H1 (cell line): ENCODE measurements at regions not wholly inside any gene's neighbourhood (a gene's known extent, or its start where the extent isn't known, plus 50 kb on each side); places are given as distances from the start of the nearest gene placed in this dataset.

ENCODE experiments used
- BCL11A ChIP-seq, 2 experiments: IDR thresholded peaks; one replicate each; pipeline ENCODE4 v1.6.1; 2011; ENCODE audit warnings: low read depth in 2 of 2, low read length in 2 of 2, mild to moderate bottlenecking in 2 of 2
- CBX8 ChIP-seq: fragments of 300-800, 300-1000 bp; sonication (generic); IDR thresholded peaks from 2 replicates; pipeline ENCODE4 v1.7.1; 2016; ENCODE audit warnings: low read depth, low read length, borderline replicate concordance
- CTBP2 ChIP-seq: IDR thresholded peaks from 2 replicates; pipeline ENCODE4 v1.7.0; 2011; ENCODE audit warnings: borderline replicate concordance, mild to moderate bottlenecking, moderate library complexity, mixed read lengths, low read length; ENCODE audit not compliant: insufficient read depth, insufficient read length
- E2F6 ChIP-seq: IDR thresholded peaks from 2 replicates; pipeline ENCODE4 v1.6.1; 2012; ENCODE audit warnings: inconsistent platforms
- NRF1 ChIP-seq: IDR thresholded peaks from 2 replicates; pipeline ENCODE4 v1.6.1; 2011; ENCODE audit warnings: mild to moderate bottlenecking, low read depth, low read length, improper control_type of control experiment
- POLR2AphosphoS5 ChIP-seq: IDR thresholded peaks from 2 replicates; pipeline ENCODE4 v1.6.1; 2011; ENCODE audit warnings: low read depth, low read length
- TEAD4 ChIP-seq: IDR thresholded peaks from 2 replicates; pipeline ENCODE4 v1.6.1; 2012; ENCODE audit warnings: low read depth, low read length, inconsistent platforms, mixed read lengths
- ZNF274 ChIP-seq: IDR thresholded peaks from 2 replicates; pipeline ENCODE4 v1.7.0; 2012; ENCODE audit warnings: low read length, borderline replicate concordance; ENCODE audit errors: extremely low read depth
- TF ChIP-seq, protein P1 (sequence below): fragments of 300-600 bp; sonication (generic); IDR thresholded peaks from 2 replicates; pipeline ENCODE4 v1.7.1; 2012; ENCODE audit warnings: low read length, moderate library complexity, mild to moderate bottlenecking, inconsistent platforms; ENCODE audit not compliant: insufficient replicate concordance

- TF ChIP-seq, protein P1, sequence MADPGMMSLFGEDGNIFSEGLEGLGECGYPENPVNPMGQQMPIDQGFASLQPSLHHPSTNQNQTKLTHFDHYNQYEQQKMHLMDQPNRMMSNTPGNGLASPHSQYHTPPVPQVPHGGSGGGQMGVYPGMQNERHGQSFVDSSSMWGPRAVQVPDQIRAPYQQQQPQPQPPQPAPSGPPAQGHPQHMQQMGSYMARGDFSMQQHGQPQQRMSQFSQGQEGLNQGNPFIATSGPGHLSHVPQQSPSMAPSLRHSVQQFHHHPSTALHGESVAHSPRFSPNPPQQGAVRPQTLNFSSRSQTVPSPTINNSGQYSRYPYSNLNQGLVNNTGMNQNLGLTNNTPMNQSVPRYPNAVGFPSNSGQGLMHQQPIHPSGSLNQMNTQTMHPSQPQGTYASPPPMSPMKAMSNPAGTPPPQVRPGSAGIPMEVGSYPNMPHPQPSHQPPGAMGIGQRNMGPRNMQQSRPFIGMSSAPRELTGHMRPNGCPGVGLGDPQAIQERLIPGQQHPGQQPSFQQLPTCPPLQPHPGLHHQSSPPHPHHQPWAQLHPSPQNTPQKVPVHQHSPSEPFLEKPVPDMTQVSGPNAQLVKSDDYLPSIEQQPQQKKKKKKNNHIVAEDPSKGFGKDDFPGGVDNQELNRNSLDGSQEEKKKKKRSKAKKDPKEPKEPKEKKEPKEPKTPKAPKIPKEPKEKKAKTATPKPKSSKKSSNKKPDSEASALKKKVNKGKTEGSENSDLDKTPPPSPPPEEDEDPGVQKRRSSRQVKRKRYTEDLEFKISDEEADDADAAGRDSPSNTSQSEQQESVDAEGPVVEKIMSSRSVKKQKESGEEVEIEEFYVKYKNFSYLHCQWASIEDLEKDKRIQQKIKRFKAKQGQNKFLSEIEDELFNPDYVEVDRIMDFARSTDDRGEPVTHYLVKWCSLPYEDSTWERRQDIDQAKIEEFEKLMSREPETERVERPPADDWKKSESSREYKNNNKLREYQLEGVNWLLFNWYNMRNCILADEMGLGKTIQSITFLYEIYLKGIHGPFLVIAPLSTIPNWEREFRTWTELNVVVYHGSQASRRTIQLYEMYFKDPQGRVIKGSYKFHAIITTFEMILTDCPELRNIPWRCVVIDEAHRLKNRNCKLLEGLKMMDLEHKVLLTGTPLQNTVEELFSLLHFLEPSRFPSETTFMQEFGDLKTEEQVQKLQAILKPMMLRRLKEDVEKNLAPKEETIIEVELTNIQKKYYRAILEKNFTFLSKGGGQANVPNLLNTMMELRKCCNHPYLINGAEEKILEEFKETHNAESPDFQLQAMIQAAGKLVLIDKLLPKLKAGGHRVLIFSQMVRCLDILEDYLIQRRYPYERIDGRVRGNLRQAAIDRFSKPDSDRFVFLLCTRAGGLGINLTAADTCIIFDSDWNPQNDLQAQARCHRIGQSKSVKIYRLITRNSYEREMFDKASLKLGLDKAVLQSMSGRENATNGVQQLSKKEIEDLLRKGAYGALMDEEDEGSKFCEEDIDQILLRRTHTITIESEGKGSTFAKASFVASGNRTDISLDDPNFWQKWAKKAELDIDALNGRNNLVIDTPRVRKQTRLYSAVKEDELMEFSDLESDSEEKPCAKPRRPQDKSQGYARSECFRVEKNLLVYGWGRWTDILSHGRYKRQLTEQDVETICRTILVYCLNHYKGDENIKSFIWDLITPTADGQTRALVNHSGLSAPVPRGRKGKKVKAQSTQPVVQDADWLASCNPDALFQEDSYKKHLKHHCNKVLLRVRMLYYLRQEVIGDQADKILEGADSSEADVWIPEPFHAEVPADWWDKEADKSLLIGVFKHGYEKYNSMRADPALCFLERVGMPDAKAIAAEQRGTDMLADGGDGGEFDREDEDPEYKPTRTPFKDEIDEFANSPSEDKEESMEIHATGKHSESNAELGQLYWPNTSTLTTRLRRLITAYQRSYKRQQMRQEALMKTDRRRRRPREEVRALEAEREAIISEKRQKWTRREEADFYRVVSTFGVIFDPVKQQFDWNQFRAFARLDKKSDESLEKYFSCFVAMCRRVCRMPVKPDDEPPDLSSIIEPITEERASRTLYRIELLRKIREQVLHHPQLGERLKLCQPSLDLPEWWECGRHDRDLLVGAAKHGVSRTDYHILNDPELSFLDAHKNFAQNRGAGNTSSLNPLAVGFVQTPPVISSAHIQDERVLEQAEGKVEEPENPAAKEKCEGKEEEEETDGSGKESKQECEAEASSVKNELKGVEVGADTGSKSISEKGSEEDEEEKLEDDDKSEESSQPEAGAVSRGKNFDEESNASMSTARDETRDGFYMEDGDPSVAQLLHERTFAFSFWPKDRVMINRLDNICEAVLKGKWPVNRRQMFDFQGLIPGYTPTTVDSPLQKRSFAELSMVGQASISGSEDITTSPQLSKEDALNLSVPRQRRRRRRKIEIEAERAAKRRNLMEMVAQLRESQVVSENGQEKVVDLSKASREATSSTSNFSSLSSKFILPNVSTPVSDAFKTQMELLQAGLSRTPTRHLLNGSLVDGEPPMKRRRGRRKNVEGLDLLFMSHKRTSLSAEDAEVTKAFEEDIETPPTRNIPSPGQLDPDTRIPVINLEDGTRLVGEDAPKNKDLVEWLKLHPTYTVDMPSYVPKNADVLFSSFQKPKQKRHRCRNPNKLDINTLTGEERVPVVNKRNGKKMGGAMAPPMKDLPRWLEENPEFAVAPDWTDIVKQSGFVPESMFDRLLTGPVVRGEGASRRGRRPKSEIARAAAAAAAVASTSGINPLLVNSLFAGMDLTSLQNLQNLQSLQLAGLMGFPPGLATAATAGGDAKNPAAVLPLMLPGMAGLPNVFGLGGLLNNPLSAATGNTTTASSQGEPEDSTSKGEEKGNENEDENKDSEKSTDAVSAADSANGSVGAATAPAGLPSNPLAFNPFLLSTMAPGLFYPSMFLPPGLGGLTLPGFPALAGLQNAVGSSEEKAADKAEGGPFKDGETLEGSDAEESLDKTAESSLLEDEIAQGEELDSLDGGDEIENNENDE: no peak
- no peak for TF ChIP-seq POLR2AphosphoS5
- TF ChIP-seq CTBP2: no peak
- TF ChIP-seq ZNF274: no peak
- TF ChIP-seq TEAD4: no peak
- no peak for TF ChIP-seq NRF1
- no peak for TF ChIP-seq CBX8
- TF ChIP-seq BCL11A (IDR thresholded peaks at IDR 0.05; ENCODE audit: low read depth in 2 of 2, low read length in 2 of 2): no peak
- no peak for TF ChIP-seq E2F6
These were observed 50.1 kb upstream of the KCNH7 start (continued) for GRCh38 chr2:162888652-162889051.
